NCI-H2227 treated with DMSO at 0.1 percent for 48 hours (cell line): ENCODE measurements at regions not wholly inside any gene's neighbourhood (a gene's known extent, or its start where the extent isn't known, plus 50 kb on each side); places are given as distances from the start of the nearest gene placed in this dataset.

ENCODE experiments used
- DNase-seq: peaks from one replicate; lab custom pipeline; 2025; lab: John Stamatoyannopoulos, UW

DNA sequence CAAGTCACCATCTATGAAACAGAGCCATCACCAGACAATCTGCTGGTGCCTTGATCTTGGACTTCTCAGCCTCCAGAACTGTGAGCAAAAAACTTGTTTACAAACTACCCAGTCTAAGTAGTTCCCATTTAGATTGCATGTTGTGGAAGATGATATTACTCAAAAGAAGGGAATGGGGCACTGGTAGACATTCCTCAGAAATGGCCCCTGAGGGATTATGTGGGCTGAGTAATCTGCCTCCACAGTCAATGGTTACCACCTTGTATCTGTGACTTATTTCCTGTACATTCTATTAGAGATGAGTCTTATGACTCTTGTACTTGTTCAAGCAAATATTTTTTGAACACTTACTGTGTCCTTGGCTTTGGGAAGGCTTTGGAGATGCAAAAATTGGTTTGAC lies 160.4 kb downstream of the NUP35 start:
- no peak for DNase-seq

DNA sequence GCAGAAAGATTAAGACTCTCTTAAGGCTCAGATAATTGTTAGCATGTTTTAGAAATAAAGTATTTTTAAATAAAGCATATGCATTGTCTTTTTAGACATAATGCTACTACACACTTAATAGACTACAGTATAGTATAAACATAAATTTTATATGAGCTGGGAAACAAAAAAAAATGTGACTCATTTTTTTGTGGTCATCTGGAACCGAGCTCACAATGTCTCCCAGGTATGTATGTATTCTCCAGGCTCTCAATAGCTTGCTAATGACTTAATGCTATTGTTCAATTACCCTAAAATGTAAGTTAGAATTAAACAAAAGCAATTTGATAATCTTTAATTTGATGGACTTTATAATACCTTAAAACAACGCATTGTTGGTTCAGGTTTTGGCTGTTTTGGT lies 167.2 kb downstream of the NUP35 start:
- DNase-seq: no peak

- DNase-seq: no peak
Observed at GRCh38 chr2:183292028-183292427, 167.8 kb downstream of the NUP35 start.

- DNase-seq: no peak
Observed at GRCh38 chr2:183339311-183339710, 215.1 kb downstream of the NUP35 start.

- no peak for DNase-seq
Observed at GRCh38 chr2:183341057-183341456, 216.8 kb downstream of the NUP35 start.

DNA sequence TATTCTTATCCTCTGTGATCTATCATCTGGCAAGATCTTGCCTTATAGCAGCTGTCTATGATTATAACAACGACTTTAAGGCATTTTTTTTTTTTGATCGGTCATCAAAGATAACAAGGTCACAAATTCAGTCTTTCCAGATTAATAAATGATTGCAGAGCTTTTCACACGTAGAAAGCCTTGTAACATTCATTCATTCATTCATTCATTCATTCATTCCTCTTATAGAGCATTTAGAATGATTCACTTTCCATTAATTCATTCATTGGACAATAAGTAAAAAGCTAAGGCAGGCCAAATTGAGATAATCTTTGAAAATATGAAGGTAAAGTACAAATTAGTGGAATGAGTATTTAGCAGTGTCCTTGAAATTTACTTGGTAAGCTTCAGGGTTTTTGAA lies 223.7 kb downstream of the NUP35 start:
- no peak for DNase-seq

DNA sequence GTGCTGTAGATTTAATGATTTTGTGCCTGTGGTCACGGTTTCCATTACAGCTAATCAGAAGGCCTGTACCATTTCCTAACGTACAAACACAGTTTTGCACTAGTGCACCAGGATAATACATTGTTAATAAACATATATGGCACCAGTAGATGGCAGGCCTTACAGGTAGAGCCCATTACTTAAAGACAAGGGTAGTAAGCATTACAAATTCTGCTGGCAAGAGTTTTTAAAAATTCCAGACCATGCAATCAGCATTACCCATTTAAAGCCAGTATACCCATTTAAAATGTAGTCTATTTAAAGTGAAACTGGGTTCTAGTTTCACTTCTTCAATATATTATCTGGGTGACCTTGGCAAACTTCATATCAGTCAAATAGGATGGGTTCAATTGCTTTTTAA lies 224.2 kb downstream of the NUP35 start:
- no peak for DNase-seq

- DNase-seq: no peak
Observed at GRCh38 chr2:183349091-183349490, 224.8 kb downstream of the NUP35 start.

- no peak for DNase-seq
Observed at GRCh38 chr2:183359867-183360266, 235.6 kb downstream of the NUP35 start.

DNA sequence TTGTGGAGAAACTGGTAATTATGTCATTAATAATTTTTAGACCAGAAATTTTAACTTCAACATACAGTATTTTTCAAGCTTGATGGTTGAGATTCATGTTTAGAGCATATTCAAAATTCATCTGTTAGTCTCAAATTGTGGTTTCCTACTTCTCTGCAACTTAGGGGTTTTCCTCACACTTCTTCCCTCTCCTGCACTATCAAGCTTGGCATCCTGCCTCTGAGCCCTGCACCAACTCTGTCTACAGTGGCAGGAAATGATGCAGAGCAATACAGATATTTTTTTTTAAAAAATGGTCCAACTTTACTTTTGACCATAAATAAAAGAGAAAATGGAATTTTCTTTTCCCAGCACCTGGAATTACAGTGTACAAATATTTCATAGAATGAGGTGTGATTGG lies 247.3 kb downstream of the NUP35 start:
- no peak for DNase-seq

- no peak for DNase-seq
Observed at GRCh38 chr2:183375821-183376220, 251.6 kb downstream of the NUP35 start.

- no peak for DNase-seq
Observed at GRCh38 chr2:183383854-183384253, 259.6 kb downstream of the NUP35 start.

DNA sequence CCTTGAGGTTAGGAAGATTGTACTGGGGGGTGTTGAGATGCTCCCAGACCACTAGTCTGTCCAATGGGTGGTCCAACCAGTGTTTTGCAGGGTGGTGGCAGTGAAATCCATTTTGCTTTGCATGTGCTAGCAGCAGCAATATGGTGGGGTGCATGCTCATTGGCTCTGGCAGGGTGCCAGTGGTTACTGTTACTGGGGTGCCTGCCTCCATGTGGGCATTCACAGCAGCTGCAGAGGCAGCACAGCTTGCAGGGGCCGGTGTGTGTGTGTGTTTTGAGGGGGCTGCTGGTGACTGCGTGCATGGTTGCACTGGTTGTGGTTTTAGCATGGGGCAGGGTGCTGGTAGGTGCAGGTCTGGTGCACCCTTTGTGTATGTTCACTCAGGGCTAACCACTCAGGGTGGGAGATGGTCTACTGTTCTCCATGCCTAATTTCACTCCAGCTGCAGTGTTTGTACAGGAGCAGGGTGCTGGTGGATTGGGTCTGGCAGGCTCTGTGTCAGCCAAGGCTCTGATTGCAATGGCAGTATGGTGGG lies 265.4 kb downstream of the NUP35 start:
- no peak for DNase-seq

- DNase-seq: no peak
Observed at GRCh38 chr2:183390109-183390508, 265.9 kb downstream of the NUP35 start.

DNA sequence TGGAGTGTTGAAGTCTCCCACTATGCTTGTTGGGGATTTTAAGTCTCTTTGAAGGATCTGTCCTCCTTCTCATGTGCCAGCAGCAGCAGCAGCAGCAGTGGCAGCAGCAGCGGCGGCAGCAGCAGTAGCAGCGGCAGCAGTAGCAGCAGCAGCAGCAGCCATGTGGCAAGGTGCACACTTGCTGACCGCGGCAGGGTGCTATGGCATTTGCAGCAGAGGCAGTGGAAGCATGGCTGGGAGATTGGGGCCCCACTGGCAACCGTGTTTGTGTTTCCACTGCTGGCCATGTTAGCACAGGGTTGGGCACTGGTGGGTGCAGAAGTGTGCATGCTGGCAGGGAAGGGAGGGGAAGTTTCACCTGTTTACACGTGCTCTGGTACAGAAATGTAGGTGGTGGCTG lies 280.1 kb downstream of the NUP35 start:
- DNase-seq: no peak

DNA sequence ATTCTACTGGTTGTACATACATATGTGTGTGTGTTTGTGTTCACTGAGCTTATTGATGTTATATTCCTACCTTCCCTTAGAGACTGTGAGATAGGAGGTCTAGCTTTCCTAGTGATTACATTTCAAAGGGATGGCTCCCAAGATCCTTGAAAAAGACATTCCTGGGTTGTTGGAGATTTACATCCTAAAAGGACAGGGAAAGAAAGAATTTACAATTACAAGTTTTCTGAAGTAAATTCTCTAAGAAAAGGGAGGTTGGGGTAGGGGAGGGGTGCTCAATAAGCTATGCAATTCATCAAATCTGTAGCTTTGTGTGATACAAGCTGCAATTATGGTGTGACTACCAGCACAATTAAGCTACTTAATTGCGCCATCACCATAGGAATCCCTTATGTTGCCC lies 284.3 kb downstream of the NUP35 start:
- DNase-seq: no peak

DNA sequence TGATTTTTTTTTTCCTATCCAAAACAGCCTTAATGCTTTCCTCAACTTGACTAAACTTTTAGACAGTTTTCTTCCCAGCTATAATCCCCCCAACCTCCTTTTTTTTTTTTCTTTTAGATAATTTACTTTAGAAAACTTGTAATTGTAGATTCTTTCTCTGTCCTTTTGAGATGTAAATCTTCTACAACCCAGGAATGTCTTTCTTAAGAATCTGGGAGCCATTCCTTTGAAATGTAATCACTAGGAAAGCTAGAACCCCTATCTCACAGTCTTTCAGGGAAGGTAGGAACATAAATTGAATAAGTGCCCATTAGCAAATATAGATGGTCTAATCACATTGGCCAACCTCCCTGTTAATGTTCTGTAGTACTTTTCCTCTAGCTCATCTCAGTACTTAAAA lies 285.4 kb downstream of the NUP35 start:
- no peak for DNase-seq

GRCh38 chr2:183416753-183417152 lies 292.5 kb downstream of the NUP35 start:
- DNase-seq: no peak

GRCh38 chr2:183426825-183427224 lies 302.6 kb downstream of the NUP35 start:
- DNase-seq: no peak

- DNase-seq: no peak
Observed at GRCh38 chr2:183427558-183427957, 303.3 kb downstream of the NUP35 start.

GRCh38 chr2:183428881-183429280 lies 304.6 kb downstream of the NUP35 start:
- no peak for DNase-seq

- DNase-seq: no peak
Observed at GRCh38 chr2:183438541-183438940, 314.3 kb downstream of the NUP35 start.

- no peak for DNase-seq
Observed at GRCh38 chr2:183455056-183455455, 330.8 kb downstream of the NUP35 start.

DNA sequence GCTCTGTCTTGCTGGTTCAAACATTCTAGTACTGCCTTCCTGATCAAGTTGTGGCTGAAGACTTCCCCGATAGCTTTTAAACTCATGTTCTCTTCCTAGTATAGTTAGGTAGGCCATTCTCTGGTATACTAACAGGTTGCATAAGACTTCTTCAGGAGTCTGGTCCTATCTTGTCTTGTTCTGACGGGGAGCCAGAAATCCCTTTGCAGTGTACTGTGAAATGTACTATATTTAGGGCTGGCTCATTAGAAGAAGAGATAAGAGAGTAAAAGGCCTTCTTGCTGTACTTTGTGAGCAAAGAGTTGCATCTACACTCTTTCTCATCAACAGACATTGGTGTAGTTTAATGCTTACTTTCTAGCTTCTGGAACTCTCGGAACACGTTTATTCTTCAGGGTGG lies 331.9 kb downstream of the NUP35 start:
- no peak for DNase-seq

DNA sequence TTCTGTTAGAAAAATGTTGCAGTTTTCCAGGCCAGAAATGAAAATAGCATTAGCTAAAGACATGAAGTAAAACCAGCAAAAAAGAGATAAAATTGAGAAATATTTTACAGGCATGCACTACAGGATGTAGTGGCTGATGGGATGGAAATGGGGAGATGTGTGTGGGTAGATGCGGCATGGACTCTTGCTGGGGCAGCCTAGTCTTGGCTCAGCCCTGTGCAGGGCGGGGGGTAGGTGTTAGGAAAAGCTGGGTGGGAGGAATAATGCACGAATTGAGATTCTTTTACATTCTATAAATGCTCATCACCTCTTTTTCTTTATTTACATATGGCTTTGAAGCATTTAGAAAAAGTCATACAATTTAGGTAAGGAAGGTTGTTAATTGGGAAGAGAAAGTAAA lies 334.2 kb downstream of the NUP35 start:
- DNase-seq: no peak
